SK-N-MC (cell line): ENCODE measurements at regions not wholly inside any gene's neighbourhood (a gene's known extent, or its start where the extent isn't known, plus 50 kb on each side); places are given as distances from the start of the nearest gene placed in this dataset.

Experiments
- EZH2 ChIP-seq: fragments of 200-600 bp; sonication (generic); IDR thresholded peaks from one replicate; pipeline ENCODE4 v1.6.1; 2017; ENCODE audit warnings: antibody characterized with exemption
- FOXP2 ChIP-seq: optimal IDR thresholded peaks from 2 replicates; pipeline ENCODE3; 2011; ENCODE audit warnings: mild to moderate bottlenecking, moderate library complexity; ENCODE audit not compliant: insufficient read depth; ENCODE audit errors: extremely low read length, control extremely low read depth
- POLR2AphosphoS5 ChIP-seq: IDR thresholded peaks from 2 replicates; pipeline ENCODE4 v1.6.1; 2012; ENCODE audit warnings: mild to moderate bottlenecking, low read depth, low read length, borderline replicate concordance

GRCh38 chr2:168312036-168312822 is 64.8 kb upstream of the STK39 start:
- TF ChIP-seq EZH2: no peak
- TF ChIP-seq POLR2AphosphoS5: no peak
- no peak for TF ChIP-seq FOXP2
